Psoas muscle (tissue), 7 donors: ENCODE measurements at regions not wholly inside any gene's neighbourhood (a gene's known extent, or its start where the extent isn't known, plus 50 kb on each side); places are given as distances from the start of the nearest gene placed in this dataset.

Experiments used
- ATAC-seq, 4 donors: fragments of 200-7000 bp; cut with Tn5 transposase; one replicate each; pipeline ENCODE4 v1.9.1; 2020; ENCODE audit warnings: moderate library complexity in 3 of 4, mild to moderate bottlenecking in 2 of 4
- DNase-seq, 2 donors: peaks; one replicate each; pipeline ENCODE4 v3.0.0-alpha.2; 2020
- H3K27ac ChIP-seq: fragments of 200-600 bp; one replicate; pipeline ENCODE4 v1.8.0; 2022
- H3K27me3 ChIP-seq, 3 donors: fragments of 200-600 bp in 1 of 3; one replicate each; pipeline versions ENCODE4 v1.6.1 to v1.8.0; 2013 to 2022; ENCODE audit warnings: low read length in 2 of 3, mild to moderate bottlenecking in 2 of 3, moderate library complexity in 1 of 3; ENCODE audit not compliant: insufficient read depth in 3 of 3
- H3K36me3 ChIP-seq, 2 donors: fragments of 200-600 bp in 1 of 2; one replicate each; pipeline versions ENCODE4 v1.6.1 to v1.8.0; 2013 to 2022; ENCODE audit warnings: low read depth in 1 of 2, mild to moderate bottlenecking in 1 of 2, moderate library complexity in 1 of 2; ENCODE audit not compliant: insufficient read depth in 1 of 2
- H3K4me1 ChIP-seq: fragments of 200-600 bp; one replicate; pipeline ENCODE4 v1.8.0; 2022
- H3K4me3 ChIP-seq: fragments of 200-600 bp; one replicate; pipeline ENCODE4 v1.8.0; 2022; ENCODE audit warnings: mild to moderate bottlenecking
- H3K9me3 ChIP-seq: fragments of 200-600 bp; one replicate; pipeline ENCODE4 v1.8.0; 2022
- CTCF ChIP-seq: fragments of 200-600 bp; IDR thresholded peaks from one replicate; pipeline ENCODE4 v1.8.0; 2022; ENCODE audit warnings: antibody characterized with exemption
- WGBS, 3 donors: extraction: QIAGEN DNeasy Blood & Tissue Kit; methylation state at CpG; one replicate each; pipeline versions ENCODE4 v1.1.6 to v1.1.7; 2013; 5-methylcytosine and 5-hydroxymethylcytosine counted together
- intact Hi-C, 2 donors: fragments of 100-400 bp; cut with DNase I; formaldehyde crosslinking; loops; one replicate each; pipeline versions ENCODE4 v1.11.0 to v1.14.2; 2022
- donor health status: healthy with polysubstance abuse.
- donor health status: DM: no; HTN: no; CAD: no; lungs with moderate emphysema.
- donor health status: Bipolar disorder and iron deficiency.
- donor health status: healthy.
- donor health status: DM: yes; HTN: yes; CAD: no.
- donor health status: DM: no; HTN: no; CAD: no.
- donor health status: DM: yes; HTN: yes; CAD: no.

GRCh38 chr6:159467473-159468041, 225.5 kb downstream of the SOD2 start:
- H3K4me3 ChIP-seq = no peak overlapping the region
- WGBS, 3 donors = 62 to 70% (median 63%) methylated on average over 5 of the region's 5 CpGs
- no peaks in the 10 kb centered on the region for H3K4me1 ChIP-seq
- no peaks in the 10 kb centered on the region for H3K36me3 ChIP-seq
- no peak for TF ChIP-seq CTCF
- no peak overlapping the region for H3K27ac ChIP-seq
- ATAC-seq (no peak), DNase-seq (no peak)
- intact Hi-C loops = no loop called here
- H3K27me3 ChIP-seq = no peaks in the 10 kb centered on the region
- H3K9me3 ChIP-seq = no peaks in the 10 kb centered on the region

- intact Hi-C loops = no loop called here
- Histone ChIP-seq H3K9me3 (no peaks in the 10 kb centered on the region), H3K36me3 (no peaks in the 10 kb centered on the region), H3K4me1 (no peaks in the 10 kb centered on the region), H3K27ac (no peak overlapping the region), H3K27me3 (no peaks in the 10 kb centered on the region), H3K4me3 (no peak overlapping the region)
- no peak for ATAC-seq
- no peak for DNase-seq
- WGBS, 3 donors = 58 to 60% (median 59%) methylated on average over 2 of the region's 2 CpGs
- no peak for TF ChIP-seq CTCF
Measured at GRCh38 chr6:159466926-159467325, 226.1 kb downstream of the SOD2 start.

GRCh38 chr6:159464816-159465215, 228.2 kb downstream of the SOD2 start:
- Histone ChIP-seq H3K4me3 (no peak overlapping the region), H3K27me3 (no peaks in the 10 kb centered on the region), H3K9me3 (no peaks in the 10 kb centered on the region), H3K4me1 (no peaks in the 10 kb centered on the region), H3K36me3 (no peaks in the 10 kb centered on the region), H3K27ac (no peak overlapping the region)
- intact Hi-C loops = no loop called here
- DNase-seq (no peak), ATAC-seq (no peak)
- no peak for TF ChIP-seq CTCF
- WGBS, 3 donors = 60 to 75% (median 73%) methylated on average over 9 of the region's 9 CpGs

- no peak overlapping the region for H3K27ac ChIP-seq
- no peaks in the 10 kb centered on the region for H3K36me3 ChIP-seq
- DNase-seq (no peak), ATAC-seq (no peak)
- H3K27me3 ChIP-seq = no peaks in the 10 kb centered on the region
- H3K4me1 ChIP-seq = no peaks in the 10 kb centered on the region
- no peaks in the 10 kb centered on the region for H3K9me3 ChIP-seq
- 75 to 85% (median 82%) methylated on average over 22 of the region's 22 CpGs for WGBS, 3 donors
- no peak for TF ChIP-seq CTCF
- H3K4me3 ChIP-seq = no peak overlapping the region
- intact Hi-C loops = no loop called here
Measured at GRCh38 chr6:159463119-159463829, 229.8 kb downstream of the SOD2 start.

- no peaks in the 10 kb centered on the region for H3K4me1 ChIP-seq
- H3K36me3 ChIP-seq = no peaks in the 10 kb centered on the region
- DNase-seq (no peak), ATAC-seq (no peak)
- no peak overlapping the region for H3K4me3 ChIP-seq
- intact Hi-C loops = no loop called here
- H3K9me3 ChIP-seq = no peaks in the 10 kb centered on the region
- H3K27me3 ChIP-seq = no peaks in the 10 kb centered on the region
- WGBS, 3 donors = 51 to 70% (median 63%) methylated on average over 7 of the region's 7 CpGs
- TF ChIP-seq CTCF = no peak
- H3K27ac ChIP-seq = no peak overlapping the region
Measured at GRCh38 chr6:159462431-159462830, 230.6 kb downstream of the SOD2 start.
